Smooth muscle cell (in vitro differentiated cells): ENCODE measurements at regions not wholly inside any gene's neighbourhood (a gene's known extent, or its start where the extent isn't known, plus 50 kb on each side); places are given as distances from the start of the nearest gene placed in this dataset.

ENCODE experiments used
- DNase-seq: peaks from one replicate; lab custom pipeline; 2025; ENCODE audit not compliant: unreplicated experiment; lab: John Stamatoyannopoulos, UW
- H2AFZ ChIP-seq: fragments of 200-600 bp; sonication (generic); 2 replicates; pipeline ENCODE4 v1.6.0; 2016; ENCODE audit warnings: antibody characterized with exemption, low read depth, mild to moderate bottlenecking
- H3F3A ChIP-seq: fragments of 200-600 bp; sonication (generic); 2 replicates; pipeline ENCODE4 v1.6.0; 2017; ENCODE audit warnings: antibody characterized with exemption, low read depth
- H3K27ac ChIP-seq: fragments of 200-600 bp; sonication (generic); 2 replicates; pipeline ENCODE4 v1.5.1; 2016; ENCODE audit warnings: low read depth, mild to moderate bottlenecking
- H3K27me3 ChIP-seq: fragments of 200-600 bp; sonication (generic); 2 replicates; pipeline ENCODE4 v1.6.1; 2016; ENCODE audit warnings: low read depth, mild to moderate bottlenecking
- H3K36me3 ChIP-seq: fragments of 200-600 bp; sonication (generic); 2 replicates; pipeline ENCODE4 v1.5.1; 2016; ENCODE audit warnings: low read depth
- H3K4me1 ChIP-seq: fragments of 200-600 bp; sonication (generic); 2 replicates; pipeline ENCODE4 v1.5.1; 2016; ENCODE audit warnings: low read depth
- H3K4me2 ChIP-seq: fragments of 200-600 bp; sonication (generic); 2 replicates; pipeline ENCODE4 v1.6.0; 2016; ENCODE audit warnings: mild to moderate bottlenecking
- H3K4me3 ChIP-seq: fragments of 200-600 bp; sonication (generic); 2 replicates; pipeline ENCODE4 v1.5.1; 2016; ENCODE audit warnings: mild to moderate bottlenecking
- H3K79me2 ChIP-seq: fragments of 200-600 bp; sonication (generic); 2 replicates; pipeline ENCODE4 v1.6.0; 2016; ENCODE audit warnings: low read depth, mild to moderate bottlenecking
- H3K9ac ChIP-seq: fragments of 200-600 bp; sonication (generic); 2 replicates; pipeline ENCODE4 v1.6.0; 2016; ENCODE audit warnings: low read depth
- H3K9me3 ChIP-seq: fragments of 200-600 bp; sonication (generic); replicated peaks from 2 replicates; pipeline ENCODE4 v1.5.1; 2016; ENCODE audit warnings: low read depth
- H4K20me1 ChIP-seq: fragments of 200-600 bp; sonication (generic); 2 replicates; pipeline ENCODE4 v1.6.0; 2016; ENCODE audit warnings: low read depth
- WGBS: methylation state at CpG from one replicate; pipeline ENCODE4 v1.1.7; 2016; ENCODE audit warnings: low lambda C conversion rate; 5-methylcytosine and 5-hydroxymethylcytosine counted together
- TF ChIP-seq, protein P1 (sequence below): fragments of 200-600 bp; sonication (generic); IDR thresholded peaks from 2 replicates; pipeline ENCODE4 v1.5.1; 2017; ENCODE audit warnings: borderline replicate concordance, mild to moderate bottlenecking, antibody characterized with exemption; ENCODE audit not compliant: insufficient read depth, poor library complexity, severe bottlenecking

GRCh38 chr2:16112251-16112971 lies 172.1 kb downstream of the MYCN start:
- DNase-seq: no peak
- H3K4me3 ChIP-seq: no peak overlapping the region
- H3K36me3 ChIP-seq: no peaks in the 10 kb centered on the region
- no peaks in the 10 kb centered on the region for H3K9me3 ChIP-seq
- no peaks in the 10 kb centered on the region for H4K20me1 ChIP-seq
- no peak overlapping the region for H3K9ac ChIP-seq
- no peaks in the 10 kb centered on the region for H3K4me1 ChIP-seq
- no peak overlapping the region for H3K27ac ChIP-seq
- no peak overlapping the region for H3K4me2 ChIP-seq
- no peaks in the 10 kb centered on the region for H3K27me3 ChIP-seq
- H3K79me2 ChIP-seq: no peaks in the 10 kb centered on the region
- TF ChIP-seq, protein P1, sequence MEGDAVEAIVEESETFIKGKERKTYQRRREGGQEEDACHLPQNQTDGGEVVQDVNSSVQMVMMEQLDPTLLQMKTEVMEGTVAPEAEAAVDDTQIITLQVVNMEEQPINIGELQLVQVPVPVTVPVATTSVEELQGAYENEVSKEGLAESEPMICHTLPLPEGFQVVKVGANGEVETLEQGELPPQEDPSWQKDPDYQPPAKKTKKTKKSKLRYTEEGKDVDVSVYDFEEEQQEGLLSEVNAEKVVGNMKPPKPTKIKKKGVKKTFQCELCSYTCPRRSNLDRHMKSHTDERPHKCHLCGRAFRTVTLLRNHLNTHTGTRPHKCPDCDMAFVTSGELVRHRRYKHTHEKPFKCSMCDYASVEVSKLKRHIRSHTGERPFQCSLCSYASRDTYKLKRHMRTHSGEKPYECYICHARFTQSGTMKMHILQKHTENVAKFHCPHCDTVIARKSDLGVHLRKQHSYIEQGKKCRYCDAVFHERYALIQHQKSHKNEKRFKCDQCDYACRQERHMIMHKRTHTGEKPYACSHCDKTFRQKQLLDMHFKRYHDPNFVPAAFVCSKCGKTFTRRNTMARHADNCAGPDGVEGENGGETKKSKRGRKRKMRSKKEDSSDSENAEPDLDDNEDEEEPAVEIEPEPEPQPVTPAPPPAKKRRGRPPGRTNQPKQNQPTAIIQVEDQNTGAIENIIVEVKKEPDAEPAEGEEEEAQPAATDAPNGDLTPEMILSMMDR: no peak
- 92% methylated on average over 7 of the region's 7 CpGs for WGBS
- no peak overlapping the region for H2AFZ ChIP-seq
- no peaks in the 10 kb centered on the region for H3F3A ChIP-seq

DNA sequence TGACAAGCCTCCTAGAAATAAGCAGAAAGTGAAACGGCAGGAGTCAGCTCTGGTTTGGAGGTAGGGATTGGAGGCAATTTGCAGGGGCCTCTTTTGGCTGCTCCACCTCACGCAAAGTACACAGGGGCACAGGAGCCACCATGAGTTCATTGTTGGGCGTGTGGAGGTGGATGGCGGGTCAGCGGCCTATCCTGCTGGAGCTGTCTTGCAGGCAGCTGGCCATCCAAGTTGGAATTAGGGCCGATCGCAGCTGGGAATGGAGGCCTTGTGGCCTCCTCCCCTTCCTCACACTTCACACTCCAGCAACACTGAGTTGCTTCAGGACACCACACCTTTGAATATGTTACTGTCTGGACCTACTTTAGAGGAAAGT lies 171.5 kb downstream of the MYCN start:
- Histone ChIP-seq H3K4me1 (peaks cover under 1% of the 10 kb centered on the region), H3K79me2 (no peaks in the 10 kb centered on the region), H3K27me3 (no peaks in the 10 kb centered on the region), H3K36me3 (no peaks in the 10 kb centered on the region), H3K9ac (no peak overlapping the region), H3K9me3 (no peaks in the 10 kb centered on the region), H3F3A (no peaks in the 10 kb centered on the region), H3K27ac (no peak overlapping the region), H3K4me3 (no peak overlapping the region), H4K20me1 (no peaks in the 10 kb centered on the region), H2AFZ (no peak overlapping the region), H3K4me2 (no peak overlapping the region)
- TF ChIP-seq, protein P1: no peak
- no peak for DNase-seq
- WGBS: 94% methylated on average over 7 of the region's 7 CpGs

GRCh38 chr2:16109821-16110310 lies 169.5 kb downstream of the MYCN start:
- H3F3A ChIP-seq: no peaks in the 10 kb centered on the region
- no peak overlapping the region for H3K9ac ChIP-seq
- H3K4me1 ChIP-seq: peaks cover 20% of the 10 kb centered on the region
- no peaks in the 10 kb centered on the region for H3K9me3 ChIP-seq
- TF ChIP-seq, protein P1: no peak
- no peak overlapping the region for H3K4me2 ChIP-seq
- H3K4me3 ChIP-seq: no peak overlapping the region
- no peaks in the 10 kb centered on the region for H4K20me1 ChIP-seq
- 92% methylated on average over 6 of the region's 6 CpGs for WGBS
- H3K27ac ChIP-seq: no peak overlapping the region
- no peaks in the 10 kb centered on the region for H3K27me3 ChIP-seq
- H2AFZ ChIP-seq: no peak overlapping the region
- H3K79me2 ChIP-seq: no peaks in the 10 kb centered on the region
- no peak for DNase-seq
- H3K36me3 ChIP-seq: no peaks in the 10 kb centered on the region

GRCh38 chr2:16109368-16109820 lies 169.0 kb downstream of the MYCN start:
- no peaks in the 10 kb centered on the region for H4K20me1 ChIP-seq
- H3K4me1 ChIP-seq: peaks cover 25% of the 10 kb centered on the region
- H2AFZ ChIP-seq: no peak overlapping the region
- no peaks in the 10 kb centered on the region for H3K27me3 ChIP-seq
- TF ChIP-seq, protein P1: no peak
- 95% methylated on average over 2 of the region's 2 CpGs for WGBS
- H3F3A ChIP-seq: no peaks in the 10 kb centered on the region
- H3K27ac ChIP-seq: no peak overlapping the region
- no peaks in the 10 kb centered on the region for H3K9me3 ChIP-seq
- no peaks in the 10 kb centered on the region for H3K36me3 ChIP-seq
- no peaks in the 10 kb centered on the region for H3K79me2 ChIP-seq
- no peak for DNase-seq
- no peak overlapping the region for H3K4me3 ChIP-seq
- no peak overlapping the region for H3K4me2 ChIP-seq
- no peak overlapping the region for H3K9ac ChIP-seq
